ENCODE measurements at regions not wholly inside any gene's neighbourhood (a gene's known extent, or its start where the extent isn't known, plus 50 kb on each side); places are given as distances from the start of the nearest gene placed in this dataset.
A peak's percentile ranks its signal among the peaks of the same experiment; 100 is the strongest.
"Not testable (repeated sequence)": the region's sequence is repeated elsewhere in the genome, so short reads cannot be mapped to it uniquely, and the experiment has no call there.

GRCh38 chr1:219560856-219561255 lies 52.0 kb downstream of the ZC3H11B start:
- no peak for ATAC-seq

GRCh38 chr1:219559899-219560298 lies 53.0 kb downstream of the ZC3H11B start:
- ATAC-seq: no peak

- peak; percentile 90 for ATAC-seq
These were observed 57.1 kb downstream of the ZC3H11B start for GRCh38 chr1:219555806-219556205.

GRCh38 chr1:219555031-219555692 lies 57.7 kb downstream of the ZC3H11B start:
- ATAC-seq: peak; percentile 41

- no peak for ATAC-seq
These were observed 58.9 kb downstream of the ZC3H11B start for GRCh38 chr1:219553934-219554502.

GRCh38 chr1:219550201-219550600 lies 62.7 kb downstream of the ZC3H11B start:
- no peak for ATAC-seq

- no peak for ATAC-seq
These were observed 63.7 kb downstream of the ZC3H11B start for GRCh38 chr1:219549215-219549614.

GRCh38 chr1:219548386-219548785 lies 64.5 kb downstream of the ZC3H11B start:
- ATAC-seq: no peak

- ATAC-seq: not testable (repeated sequence)
These were observed 67.1 kb downstream of the ZC3H11B start for GRCh38 chr1:219545756-219546155.

- ATAC-seq: no peak
These were observed 68.6 kb downstream of the ZC3H11B start for GRCh38 chr1:219544163-219544846.

- ATAC-seq: no peak
These were observed 69.9 kb downstream of the ZC3H11B start for GRCh38 chr1:219542828-219543518.

- no peak for ATAC-seq
These were observed 71.0 kb downstream of the ZC3H11B start for GRCh38 chr1:219541946-219542345.

- ATAC-seq: no peak
These were observed 73.2 kb downstream of the ZC3H11B start for GRCh38 chr1:219539645-219540254.

GRCh38 chr1:219538886-219539285 lies 74.0 kb downstream of the ZC3H11B start:
- ATAC-seq: no peak

- ATAC-seq: no peak
These were observed 75.7 kb downstream of the ZC3H11B start for GRCh38 chr1:219537223-219537631.

GRCh38 chr1:219536038-219536437 lies 76.9 kb downstream of the ZC3H11B start:
- ATAC-seq: no peak

GRCh38 chr1:219534991-219535390 lies 77.9 kb downstream of the ZC3H11B start:
- no peak for ATAC-seq

- no peak for ATAC-seq
These were observed 79.6 kb downstream of the ZC3H11B start for GRCh38 chr1:219533280-219533679.

- ATAC-seq: no peak
These were observed 83.8 kb downstream of the ZC3H11B start for GRCh38 chr1:219529116-219529515.

GRCh38 chr1:219528633-219529032 lies 84.3 kb downstream of the ZC3H11B start:
- ATAC-seq: no peak

- ATAC-seq: no peak
These were observed 84.9 kb downstream of the ZC3H11B start for GRCh38 chr1:219527994-219528393.

GRCh38 chr1:219526074-219526473 lies 86.8 kb downstream of the ZC3H11B start:
- ATAC-seq: no peak

GRCh38 chr1:219523411-219523810 lies 89.5 kb downstream of the ZC3H11B start:
- no peak for ATAC-seq
